ENCODE measurements at regions not wholly inside any gene's neighbourhood (a gene's known extent, or its start where the extent isn't known, plus 50 kb on each side); places are given as distances from the start of the nearest gene placed in this dataset.
"Not testable (repeated sequence)": the region's sequence is repeated elsewhere in the genome, so short reads cannot be mapped to it uniquely, and the experiment has no call there.

DNA sequence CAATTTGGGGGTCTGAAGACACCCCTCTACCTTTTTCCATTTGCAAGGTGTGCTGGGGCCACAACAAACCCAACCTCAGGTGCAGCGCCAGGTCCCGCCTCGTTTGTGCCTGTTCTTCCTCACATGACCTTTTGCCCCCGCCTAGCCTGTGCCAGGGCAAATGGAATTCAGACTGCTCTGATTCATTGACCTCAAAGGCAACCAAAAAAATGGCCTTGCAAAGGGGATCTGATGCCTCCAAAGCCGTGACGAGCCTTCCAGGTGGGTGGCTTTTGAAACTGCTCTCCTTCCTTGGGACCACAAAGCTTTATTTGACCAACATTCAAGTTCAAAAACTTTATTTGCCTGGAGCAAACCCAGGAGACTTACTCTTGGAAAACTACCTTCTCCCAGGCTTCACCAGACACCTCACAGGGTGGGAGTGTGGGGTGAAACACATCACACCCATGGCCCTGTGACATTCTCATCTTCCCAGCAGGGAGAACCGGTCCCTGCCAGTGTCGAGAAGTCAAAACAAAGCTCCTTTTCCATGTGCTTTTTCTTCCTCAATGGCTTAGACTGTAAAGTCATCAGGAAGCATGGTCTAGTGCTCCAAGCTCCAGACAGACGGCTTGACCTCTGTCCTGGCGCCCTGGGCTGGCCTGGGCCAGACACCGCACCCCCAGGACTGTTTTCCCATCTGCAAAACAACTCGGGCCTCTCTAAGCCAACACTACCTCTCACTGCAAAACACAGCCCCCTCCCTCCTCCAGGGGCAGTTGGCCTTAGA, 103.9 kb upstream of the HES1 start:
- Mint-ChIP-seq H3K4me1 (no peaks in the 10 kb centered on the region), H3K4me3 (no peak overlapping the region), H3K36me3 (no peaks in the 10 kb centered on the region), H3K27me3 (peaks cover 5 to 23% of the 10 kb centered on the region in 2 donors), H3K27ac (no peak overlapping the region), H3K9me3 (no peaks in the 10 kb centered on the region)
- Histone ChIP-seq H3K4me3 (ENCODE audit: low read length) (no peak overlapping the region), H3K36me3 (ENCODE audit: insufficient read depth, low read length) (no peaks in the 10 kb centered on the region), H3K27me3 (ENCODE audit: insufficient read depth, low read length, poor library complexity, severe bottlenecking) (no peaks in the 10 kb centered on the region), H3K4me1 (ENCODE audit: insufficient read depth, low read length) (no peaks in the 10 kb centered on the region), H3K27ac (ENCODE audit: low read depth, low read length) (no peak overlapping the region), H3K9me3 (ENCODE audit: low read length) (no peaks in the 10 kb centered on the region)
- no peak for DNase-seq
- POLR2A ChIA-PET, result no interaction called here
- CTCF ChIA-PET, result no interaction called here

DNA sequence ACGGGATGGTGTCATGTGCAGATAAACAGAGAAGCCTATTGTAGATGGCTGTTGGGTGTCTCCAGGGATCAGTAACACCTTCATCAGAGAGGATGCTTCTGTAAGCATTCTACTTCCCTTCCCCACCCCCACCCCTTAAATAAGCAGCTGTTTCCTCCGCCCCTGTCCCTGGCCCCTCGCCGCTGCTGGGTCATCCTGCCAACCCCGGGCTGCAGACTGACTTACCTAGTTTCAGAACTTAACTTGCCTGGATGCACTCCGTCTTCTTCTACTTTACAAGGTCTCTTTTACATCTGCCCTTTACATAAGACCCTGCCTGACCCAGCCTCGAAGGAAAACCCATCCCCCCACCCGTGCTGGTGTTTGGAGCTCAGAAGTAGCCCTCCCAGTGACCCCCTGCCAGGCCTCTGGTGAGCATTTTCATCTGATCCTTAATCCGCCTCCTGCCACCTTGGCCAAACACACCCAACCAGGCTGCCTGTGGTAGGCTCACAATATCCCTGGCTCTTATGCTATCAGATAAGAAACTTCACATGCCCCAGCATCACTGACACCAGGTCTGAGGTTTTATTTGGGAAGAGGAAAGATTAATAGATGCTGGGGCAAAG, 103.0 kb upstream of the HES1 start:
- H3K4me1 ChIP-seq (ENCODE audit: insufficient read depth, low read length), result no peaks in the 10 kb centered on the region
- H3K27ac ChIP-seq (ENCODE audit: low read depth, low read length), result no peak overlapping the region
- H3K4me3 Mint-ChIP-seq, result no peak overlapping the region
- no peaks in the 10 kb centered on the region for H3K9me3 ChIP-seq (ENCODE audit: low read length)
- no peaks in the 10 kb centered on the region for H3K4me1 Mint-ChIP-seq
- no peak overlapping the region for H3K4me3 ChIP-seq (ENCODE audit: low read length)
- H3K9me3 Mint-ChIP-seq, result no peaks in the 10 kb centered on the region
- H3K36me3 ChIP-seq (ENCODE audit: insufficient read depth, low read length), result no peaks in the 10 kb centered on the region
- H3K27ac Mint-ChIP-seq, result no peak overlapping the region
- POLR2A ChIA-PET, result no interaction called here
- H3K27me3 ChIP-seq (ENCODE audit: insufficient read depth, low read length, poor library complexity, severe bottlenecking), result no peaks in the 10 kb centered on the region
- CTCF ChIA-PET, result no interaction called here
- DNase-seq, result no peak
- H3K36me3 Mint-ChIP-seq, result no peaks in the 10 kb centered on the region
- H3K27me3 Mint-ChIP-seq, result peaks cover 7 to 18% of the 10 kb centered on the region in 2 donors

GRCh38 chr3:194034346-194035336, 101.3 kb upstream of the HES1 start:
- CTCF ChIA-PET, result no interaction called here
- no peaks in the 10 kb centered on the region for H3K27me3 ChIP-seq (ENCODE audit: insufficient read depth, low read length, poor library complexity, severe bottlenecking)
- no peak for DNase-seq

DNA sequence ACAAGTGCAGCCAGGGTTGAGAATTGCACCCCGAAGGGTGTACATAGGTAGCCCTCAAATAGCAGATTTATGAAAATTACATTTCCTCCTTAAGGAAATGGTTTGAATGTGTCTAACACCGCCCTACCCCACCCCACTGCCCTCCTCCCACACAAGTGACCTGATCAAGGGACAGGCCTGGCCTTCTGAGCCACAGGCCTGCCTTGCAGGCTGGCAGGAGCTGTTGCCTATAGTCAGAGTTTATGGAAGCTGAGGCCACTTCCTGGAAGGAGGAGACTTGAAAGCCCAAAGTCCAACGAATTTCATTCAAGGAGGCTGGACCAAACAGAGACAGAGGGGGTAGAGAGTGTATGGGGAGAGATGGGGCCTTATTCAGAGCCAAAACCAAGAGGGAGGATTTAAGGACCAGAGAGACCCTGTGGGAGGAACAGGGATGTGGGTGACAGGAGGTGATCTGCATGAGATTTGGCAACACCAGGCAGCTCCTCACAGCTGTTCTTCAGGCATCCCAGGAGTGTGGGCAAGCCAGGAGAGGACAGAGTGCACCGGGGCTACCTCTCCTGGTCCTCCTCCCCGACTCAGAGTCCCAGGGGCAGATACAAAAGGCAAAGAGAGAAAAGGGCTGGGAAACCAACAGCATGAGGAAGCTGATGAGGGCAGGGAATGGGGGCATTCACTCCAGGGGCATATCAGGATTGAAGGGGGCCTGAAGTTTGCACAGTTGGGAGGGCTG, 100.4 kb upstream of the HES1 start:
- Histone ChIP-seq H3K27me3 (ENCODE audit: insufficient read depth, low read length, poor library complexity, severe bottlenecking) (no peaks in the 10 kb centered on the region), H3K36me3 (ENCODE audit: insufficient read depth, low read length) (no peaks in the 10 kb centered on the region), H3K9me3 (ENCODE audit: low read length) (no peaks in the 10 kb centered on the region), H3K4me3 (ENCODE audit: low read length) (no peak overlapping the region), H3K27ac (ENCODE audit: low read depth, low read length) (no peak overlapping the region), H3K4me1 (ENCODE audit: insufficient read depth, low read length) (no peaks in the 10 kb centered on the region)
- Mint-ChIP-seq H3K9me3 (no peaks in the 10 kb centered on the region), H3K36me3 (no peaks in the 10 kb centered on the region), H3K4me3 (no peak overlapping the region), H3K4me1 (no peaks in the 10 kb centered on the region), H3K27ac (no peak overlapping the region), H3K27me3 (peaks cover 9 to 12% of the 10 kb centered on the region in 2 donors)
- CTCF ChIA-PET, result no interaction called here
- POLR2A ChIA-PET, result no interaction called here
- DNase-seq, result no peak

More at GRCh38 chr3:194034346-194035336, 101.3 kb upstream of the HES1 start:
- POLR2A ChIA-PET, result no interaction called here
- Mint-ChIP-seq H3K36me3 (no peaks in the 10 kb centered on the region), H3K27me3 (peaks cover 7 to 13% of the 10 kb centered on the region in 2 donors), H3K9me3 (no peaks in the 10 kb centered on the region), H3K4me1 (no peaks in the 10 kb centered on the region), H3K27ac (no peak overlapping the region), H3K4me3 (no peak overlapping the region)
- Histone ChIP-seq H3K27ac (ENCODE audit: low read depth, low read length) (no peak overlapping the region), H3K4me1 (ENCODE audit: insufficient read depth, low read length) (no peaks in the 10 kb centered on the region), H3K4me3 (ENCODE audit: low read length) (no peak overlapping the region), H3K36me3 (ENCODE audit: insufficient read depth, low read length) (no peaks in the 10 kb centered on the region), H3K9me3 (ENCODE audit: low read length) (no peaks in the 10 kb centered on the region)

DNA sequence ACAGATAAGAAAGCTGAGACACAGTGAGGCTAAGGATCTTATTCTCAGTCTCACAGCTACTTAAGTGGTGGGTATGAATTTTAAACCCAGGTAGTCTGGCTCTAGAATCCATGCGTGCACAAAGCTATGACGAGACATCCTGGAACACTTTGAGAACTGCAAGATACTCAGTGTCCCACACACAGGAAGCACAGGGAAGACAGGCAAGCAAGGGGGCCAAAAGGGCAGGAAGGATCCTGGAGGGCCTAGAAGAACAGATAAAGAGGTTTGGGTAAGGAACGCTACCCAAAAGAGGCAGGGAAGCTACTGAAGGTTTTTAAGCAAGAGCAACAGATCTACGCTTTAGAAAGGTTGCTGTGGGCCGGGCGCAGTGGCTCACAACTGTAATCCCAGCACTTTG, 99.1 kb upstream of the HES1 start:
- Histone ChIP-seq H3K4me3 (ENCODE audit: low read length) (no peak overlapping the region), H3K27ac (ENCODE audit: low read depth, low read length) (no peak overlapping the region), H3K9me3 (ENCODE audit: low read length) (no peaks in the 10 kb centered on the region), H3K27me3 (ENCODE audit: insufficient read depth, low read length, poor library complexity, severe bottlenecking) (no peaks in the 10 kb centered on the region), H3K4me1 (ENCODE audit: insufficient read depth, low read length) (no peaks in the 10 kb centered on the region), H3K36me3 (ENCODE audit: insufficient read depth, low read length) (no peaks in the 10 kb centered on the region)
- Mint-ChIP-seq H3K4me1 (no peaks in the 10 kb centered on the region), H3K36me3 (no peaks in the 10 kb centered on the region), H3K9me3 (no peaks in the 10 kb centered on the region), H3K4me3 (no peak overlapping the region), H3K27me3 (peaks cover 14 to 15% of the 10 kb centered on the region in 2 donors), H3K27ac (no peak overlapping the region)
- DNase-seq, result no peak
- ChIA-PET POLR2A (no interaction called here), CTCF (no interaction called here)

DNA sequence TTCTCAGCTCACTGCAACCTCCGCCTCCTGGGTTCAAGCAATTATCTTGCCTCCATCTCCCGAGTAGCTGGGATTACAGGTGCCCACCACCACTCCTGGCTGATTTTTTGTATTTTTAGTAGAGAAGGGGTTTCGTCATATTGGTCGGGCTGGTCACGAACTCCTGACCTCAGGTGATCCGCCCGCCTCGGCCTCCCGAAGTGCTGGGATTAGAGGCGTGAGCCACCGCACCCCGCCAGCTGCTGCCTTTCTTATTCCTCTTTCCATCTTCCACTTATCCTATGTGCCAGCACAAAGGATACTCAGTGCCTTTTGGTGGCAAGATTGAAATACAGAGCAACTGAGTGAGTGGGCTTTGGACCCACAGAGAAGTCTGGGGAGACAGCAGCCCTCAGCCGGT, 97.6 kb upstream of the HES1 start:
- peaks cover 11 to 14% of the 10 kb centered on the region in 2 donors for H3K27me3 Mint-ChIP-seq
- H3K4me1 Mint-ChIP-seq; H3K9me3 ChIP-seq (ENCODE audit: low read length); H3K9me3 Mint-ChIP-seq; H3K4me3 ChIP-seq (ENCODE audit: low read length); H3K27ac ChIP-seq (ENCODE audit: low read depth, low read length); DNase-seq; H3K4me1 ChIP-seq (ENCODE audit: insufficient read depth, low read length); POLR2A ChIA-PET; H3K36me3 Mint-ChIP-seq; H3K27me3 ChIP-seq (ENCODE audit: insufficient read depth, low read length, poor library complexity, severe bottlenecking); CTCF ChIA-PET; H3K27ac Mint-ChIP-seq; H3K36me3 ChIP-seq (ENCODE audit: insufficient read depth, low read length): not testable (repeated sequence)
- H3K4me3 Mint-ChIP-seq, result peak overlapping the region in 1 of 7 donors; percentile 5

GRCh38 chr3:194038960-194039359, 97.0 kb upstream of the HES1 start:
- CTCF ChIA-PET, result no interaction called here
- POLR2A ChIA-PET, result no interaction called here
- no peaks in the 10 kb centered on the region for H3K36me3 Mint-ChIP-seq
- no peaks in the 10 kb centered on the region for H3K4me1 Mint-ChIP-seq
- Histone ChIP-seq H3K9me3 (ENCODE audit: low read length) (no peaks in the 10 kb centered on the region), H3K27ac (ENCODE audit: low read depth, low read length) (no peak overlapping the region), H3K4me1 (ENCODE audit: insufficient read depth, low read length) (no peaks in the 10 kb centered on the region), H3K4me3 (ENCODE audit: low read length) (no peak overlapping the region), H3K27me3 (ENCODE audit: insufficient read depth, low read length, poor library complexity, severe bottlenecking) (no peaks in the 10 kb centered on the region), H3K36me3 (ENCODE audit: insufficient read depth, low read length) (no peaks in the 10 kb centered on the region)
- no peak for DNase-seq
- no peaks in the 10 kb centered on the region for H3K9me3 Mint-ChIP-seq
- H3K27me3 Mint-ChIP-seq, result peaks cover 8 to 13% of the 10 kb centered on the region in 2 donors
- H3K4me3 Mint-ChIP-seq, result no peak overlapping the region
- H3K27ac Mint-ChIP-seq, result no peak overlapping the region

Measured in CD8-positive, alpha-beta memory T cell (primary cell).